K562 (cell line): ENCODE measurements at regions not wholly inside any gene's neighbourhood (a gene's known extent, or its start where the extent isn't known, plus 50 kb on each side); places are given as distances from the start of the nearest gene placed in this dataset.

Experiments used
- CTCFL ChIP-seq: IDR thresholded peaks from 2 replicates; pipeline ENCODE4 v1.6.1; 2011; ENCODE audit warnings: borderline replicate concordance, low read depth, mild to moderate bottlenecking, moderate library complexity, low read length; ENCODE audit not compliant: insufficient read depth, poor library complexity, severe bottlenecking
- POLR2AphosphoS5 ChIP-seq: IDR thresholded peaks from 2 replicates; pipeline ENCODE4 v1.6.1; 2011; ENCODE audit warnings: mild to moderate bottlenecking, low read depth, low read length, moderate library complexity; ENCODE audit not compliant: control insufficient read depth, insufficient read depth
- STAT6 ChIP-seq: sonication (generic); formaldehyde crosslinking; IDR thresholded peaks from 2 replicates; pipeline ENCODE4 v1.8.1; 2023; ENCODE audit warnings: mild to moderate bottlenecking, missing genetic modification reagents
- ZFX ChIP-seq: sonication (generic); formaldehyde crosslinking; IDR thresholded peaks from 2 replicates; pipeline ENCODE4 v1.8.0; 2022; ENCODE audit warnings: mild to moderate bottlenecking, missing genetic modification reagents, moderate library complexity
- ZNF23 ChIP-seq: fragments of 250-450 bp; sonication (Bioruptor Pico); IDR thresholded peaks from 2 replicates; pipeline ENCODE4 v1.4.0; 2020; ENCODE audit warnings: mild to moderate bottlenecking
- ZNF282 ChIP-seq: sonication (generic); formaldehyde crosslinking; IDR thresholded peaks from 2 replicates; pipeline ENCODE4 v1.8.1; 2023; ENCODE audit warnings: missing genetic modification reagents

- no peak for TF ChIP-seq CTCFL
- TF ChIP-seq ZFX (CRISPR knock-in tag) = no peak
- TF ChIP-seq ZNF23 = no peak
- no peak for TF ChIP-seq ZNF282 (CRISPR knock-in tag)
- no peak for TF ChIP-seq STAT6 (CRISPR knock-in tag)
- TF ChIP-seq POLR2AphosphoS5 = no peak
Measured at GRCh38 chr13:105607016-105607415, 928.4 kb downstream of the EFNB2 start (continued).
